GM19239 (cell line): ENCODE measurements at regions not wholly inside any gene's neighbourhood (a gene's known extent, or its start where the extent isn't known, plus 50 kb on each side); places are given as distances from the start of the nearest gene placed in this dataset.
"Not testable (repeated sequence)": the region's sequence is repeated elsewhere in the genome, so short reads cannot be mapped to it uniquely, and the experiment has no call there.

Experiments
- DNase-seq: peaks from one replicate; pipeline ENCODE4 v3.0.0; 2011; ENCODE audit warnings: low spot score; ENCODE audit not compliant: insufficient read length
- FAIRE-seq: peaks from 2 replicates; lab custom pipeline; 2011; peaks lifted over from hg19 to GRCh38; lab: Jason Lieb, UNC

GRCh38 chr9:96100385-96101300 lies 201.3 kb downstream of the HSD17B3 start:
- FAIRE-seq: no peak
- no peak for DNase-seq

GRCh38 chr9:96090630-96091029 lies 211.3 kb downstream of the HSD17B3 start:
- not testable (repeated sequence) for DNase-seq, FAIRE-seq

GRCh38 chr9:96089452-96090085 lies 212.4 kb downstream of the HSD17B3 start:
- no peak for FAIRE-seq
- DNase-seq: no peak

GRCh38 chr9:96088510-96088909 lies 213.0 kb downstream of the ERCC6L2 start:
- DNase-seq (no peak), FAIRE-seq (no peak)

GRCh38 chr9:96087669-96088299 lies 212.3 kb downstream of the ERCC6L2 start:
- DNase-seq (no peak), FAIRE-seq (no peak)

GRCh38 chr9:96086936-96087571 lies 211.6 kb downstream of the ERCC6L2 start:
- FAIRE-seq (no peak), DNase-seq (no peak)

GRCh38 chr9:96085491-96086143 lies 210.1 kb downstream of the ERCC6L2 start:
- DNase-seq (no peak), FAIRE-seq (no peak)

GRCh38 chr9:96084331-96084734 lies 208.8 kb downstream of the ERCC6L2 start:
- FAIRE-seq: no peak
- no peak for DNase-seq

- no peak for FAIRE-seq
- DNase-seq: no peak
Measured at GRCh38 chr9:96082516-96083232, 207.2 kb downstream of the ERCC6L2 start.

- FAIRE-seq (no peak), DNase-seq (no peak)
Measured at GRCh38 chr9:96080364-96080763, 204.9 kb downstream of the ERCC6L2 start.

GRCh38 chr9:96079779-96080178 lies 204.3 kb downstream of the ERCC6L2 start:
- DNase-seq (no peak), FAIRE-seq (no peak)

GRCh38 chr9:96078897-96079490 lies 203.5 kb downstream of the ERCC6L2 start:
- no peak for FAIRE-seq
- no peak for DNase-seq

GRCh38 chr9:96075757-96076156 lies 200.3 kb downstream of the ERCC6L2 start:
- DNase-seq: no peak
- no peak for FAIRE-seq

GRCh38 chr9:96075111-96075510 lies 199.6 kb downstream of the ERCC6L2 start:
- no peak for FAIRE-seq
- no peak for DNase-seq

- DNase-seq (no peak), FAIRE-seq (no peak)
Measured at GRCh38 chr9:96073531-96074480, 198.3 kb downstream of the ERCC6L2 start.

GRCh38 chr9:96072930-96073329 lies 197.4 kb downstream of the ERCC6L2 start:
- DNase-seq (no peak), FAIRE-seq (no peak)

- DNase-seq: no peak
- no peak for FAIRE-seq
Measured at GRCh38 chr9:96071815-96072124, 196.3 kb downstream of the ERCC6L2 start.
